ENCODE measurements at regions not wholly inside any gene's neighbourhood (a gene's known extent, or its start where the extent isn't known, plus 50 kb on each side); places are given as distances from the start of the nearest gene placed in this dataset.

DNA sequence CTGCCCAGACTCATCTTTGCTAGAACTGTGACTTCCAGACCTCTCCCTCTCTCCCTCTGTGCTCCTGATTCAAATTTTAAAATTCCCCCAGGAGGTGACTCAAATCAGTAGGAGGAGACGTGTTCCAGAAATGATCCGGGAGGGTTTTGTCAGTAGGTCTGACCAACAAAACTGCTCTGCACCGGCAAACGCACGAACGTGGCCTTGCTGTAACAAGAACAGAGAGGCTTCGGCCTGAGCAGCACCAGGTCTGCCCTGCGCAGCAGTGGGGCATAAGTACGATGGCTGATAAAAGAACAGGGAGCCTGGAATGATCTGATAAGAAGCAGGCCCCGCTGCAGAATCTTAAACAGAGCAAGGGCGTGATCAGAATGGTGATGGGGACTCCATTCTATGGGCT, 152.7 kb upstream of the AUTS2 start:
- no peak for TF ChIP-seq GABPA (IDR thresholded peaks at IDR 0.05 in 1 of 2, conservative IDR thresholded peaks at IDR 0.05 in 1 of 2)
- TF ChIP-seq YY1 (IDR thresholded peaks at IDR 0.05): no peak
- TF ChIP-seq, protein P1, sequence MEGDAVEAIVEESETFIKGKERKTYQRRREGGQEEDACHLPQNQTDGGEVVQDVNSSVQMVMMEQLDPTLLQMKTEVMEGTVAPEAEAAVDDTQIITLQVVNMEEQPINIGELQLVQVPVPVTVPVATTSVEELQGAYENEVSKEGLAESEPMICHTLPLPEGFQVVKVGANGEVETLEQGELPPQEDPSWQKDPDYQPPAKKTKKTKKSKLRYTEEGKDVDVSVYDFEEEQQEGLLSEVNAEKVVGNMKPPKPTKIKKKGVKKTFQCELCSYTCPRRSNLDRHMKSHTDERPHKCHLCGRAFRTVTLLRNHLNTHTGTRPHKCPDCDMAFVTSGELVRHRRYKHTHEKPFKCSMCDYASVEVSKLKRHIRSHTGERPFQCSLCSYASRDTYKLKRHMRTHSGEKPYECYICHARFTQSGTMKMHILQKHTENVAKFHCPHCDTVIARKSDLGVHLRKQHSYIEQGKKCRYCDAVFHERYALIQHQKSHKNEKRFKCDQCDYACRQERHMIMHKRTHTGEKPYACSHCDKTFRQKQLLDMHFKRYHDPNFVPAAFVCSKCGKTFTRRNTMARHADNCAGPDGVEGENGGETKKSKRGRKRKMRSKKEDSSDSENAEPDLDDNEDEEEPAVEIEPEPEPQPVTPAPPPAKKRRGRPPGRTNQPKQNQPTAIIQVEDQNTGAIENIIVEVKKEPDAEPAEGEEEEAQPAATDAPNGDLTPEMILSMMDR (IDR thresholded peaks at IDR 0.05; ENCODE audit: low read depth, low read length, missing input control): no peak
- TF ChIP-seq SP1 (IDR thresholded peaks at IDR 0.05): no peak
- TF ChIP-seq RXRA (IDR thresholded peaks at IDR 0.05): no peak
- no peak for TF ChIP-seq HNF4A (conservative IDR thresholded peaks at IDR 0.05)
- TF ChIP-seq, protein P2, sequence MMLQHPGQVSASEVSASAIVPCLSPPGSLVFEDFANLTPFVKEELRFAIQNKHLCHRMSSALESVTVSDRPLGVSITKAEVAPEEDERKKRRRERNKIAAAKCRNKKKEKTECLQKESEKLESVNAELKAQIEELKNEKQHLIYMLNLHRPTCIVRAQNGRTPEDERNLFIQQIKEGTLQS (IDR thresholded peaks at IDR 0.05): no peak
- TF ChIP-seq, protein P3, sequence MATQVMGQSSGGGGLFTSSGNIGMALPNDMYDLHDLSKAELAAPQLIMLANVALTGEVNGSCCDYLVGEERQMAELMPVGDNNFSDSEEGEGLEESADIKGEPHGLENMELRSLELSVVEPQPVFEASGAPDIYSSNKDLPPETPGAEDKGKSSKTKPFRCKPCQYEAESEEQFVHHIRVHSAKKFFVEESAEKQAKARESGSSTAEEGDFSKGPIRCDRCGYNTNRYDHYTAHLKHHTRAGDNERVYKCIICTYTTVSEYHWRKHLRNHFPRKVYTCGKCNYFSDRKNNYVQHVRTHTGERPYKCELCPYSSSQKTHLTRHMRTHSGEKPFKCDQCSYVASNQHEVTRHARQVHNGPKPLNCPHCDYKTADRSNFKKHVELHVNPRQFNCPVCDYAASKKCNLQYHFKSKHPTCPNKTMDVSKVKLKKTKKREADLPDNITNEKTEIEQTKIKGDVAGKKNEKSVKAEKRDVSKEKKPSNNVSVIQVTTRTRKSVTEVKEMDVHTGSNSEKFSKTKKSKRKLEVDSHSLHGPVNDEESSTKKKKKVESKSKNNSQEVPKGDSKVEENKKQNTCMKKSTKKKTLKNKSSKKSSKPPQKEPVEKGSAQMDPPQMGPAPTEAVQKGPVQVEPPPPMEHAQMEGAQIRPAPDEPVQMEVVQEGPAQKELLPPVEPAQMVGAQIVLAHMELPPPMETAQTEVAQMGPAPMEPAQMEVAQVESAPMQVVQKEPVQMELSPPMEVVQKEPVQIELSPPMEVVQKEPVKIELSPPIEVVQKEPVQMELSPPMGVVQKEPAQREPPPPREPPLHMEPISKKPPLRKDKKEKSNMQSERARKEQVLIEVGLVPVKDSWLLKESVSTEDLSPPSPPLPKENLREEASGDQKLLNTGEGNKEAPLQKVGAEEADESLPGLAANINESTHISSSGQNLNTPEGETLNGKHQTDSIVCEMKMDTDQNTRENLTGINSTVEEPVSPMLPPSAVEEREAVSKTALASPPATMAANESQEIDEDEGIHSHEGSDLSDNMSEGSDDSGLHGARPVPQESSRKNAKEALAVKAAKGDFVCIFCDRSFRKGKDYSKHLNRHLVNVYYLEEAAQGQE (IDR thresholded peaks at IDR 0.05): no peak
- no peak for TF ChIP-seq EGR1 (IDR thresholded peaks at IDR 0.05; ENCODE audit: low read depth in 2 of 2)
- TF ChIP-seq JUND (IDR thresholded peaks at IDR 0.05): no peak
- no peak for TF ChIP-seq TAF1 (conservative IDR thresholded peaks at IDR 0.05)
- TF ChIP-seq, protein P4, sequence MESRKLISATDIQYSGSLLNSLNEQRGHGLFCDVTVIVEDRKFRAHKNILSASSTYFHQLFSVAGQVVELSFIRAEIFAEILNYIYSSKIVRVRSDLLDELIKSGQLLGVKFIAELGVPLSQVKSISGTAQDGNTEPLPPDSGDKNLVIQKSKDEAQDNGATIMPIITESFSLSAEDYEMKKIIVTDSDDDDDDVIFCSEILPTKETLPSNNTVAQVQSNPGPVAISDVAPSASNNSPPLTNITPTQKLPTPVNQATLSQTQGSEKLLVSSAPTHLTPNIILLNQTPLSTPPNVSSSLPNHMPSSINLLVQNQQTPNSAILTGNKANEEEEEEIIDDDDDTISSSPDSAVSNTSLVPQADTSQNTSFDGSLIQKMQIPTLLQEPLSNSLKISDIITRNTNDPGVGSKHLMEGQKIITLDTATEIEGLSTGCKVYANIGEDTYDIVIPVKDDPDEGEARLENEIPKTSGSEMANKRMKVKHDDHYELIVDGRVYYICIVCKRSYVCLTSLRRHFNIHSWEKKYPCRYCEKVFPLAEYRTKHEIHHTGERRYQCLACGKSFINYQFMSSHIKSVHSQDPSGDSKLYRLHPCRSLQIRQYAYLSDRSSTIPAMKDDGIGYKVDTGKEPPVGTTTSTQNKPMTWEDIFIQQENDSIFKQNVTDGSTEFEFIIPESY (IDR thresholded peaks at IDR 0.05): no peak
- no peak for TF ChIP-seq HNF4G (IDR thresholded peaks at IDR 0.05)
